ENCODE measurements at regions not wholly inside any gene's neighbourhood (a gene's known extent, or its start where the extent isn't known, plus 50 kb on each side); places are given as distances from the start of the nearest gene placed in this dataset.

- TF ChIP-seq POLR2AphosphoS5 (IDR thresholded peaks at IDR 0.05) = no peak
- TF ChIP-seq CTCF (IDR thresholded peaks at IDR 0.05) = no peak
- no peak for TF ChIP-seq POLR2A (IDR thresholded peaks at IDR 0.05)
- no peak for TF ChIP-seq EP300 (IDR thresholded peaks at IDR 0.05)
Observed at GRCh38 chr10:29026802-29027580, 261.9 kb upstream of the LYZL1 start.
